ENCODE measurements at regions not wholly inside any gene's neighbourhood (a gene's known extent, or its start where the extent isn't known, plus 50 kb on each side); places are given as distances from the start of the nearest gene placed in this dataset.

- TF ChIP-seq CTCF (IDR thresholded peaks at IDR 0.05) (no peak), POLR2A (IDR thresholded peaks at IDR 0.05) (no peak)
These were observed 156.8 kb downstream of the CEBPB start for GRCh38 chr20:50347284-50348063.

Data from adrenal gland (tissue), 5 donors.